ENCODE measurements at regions not wholly inside any gene's neighbourhood (a gene's known extent, or its start where the extent isn't known, plus 50 kb on each side); places are given as distances from the start of the nearest gene placed in this dataset.

- no peak for DNase-seq (ENCODE audit: low read depth)
- H3K4me3 ChIP-seq (ENCODE audit: low read depth, low read length): no peak overlapping the region
- TF ChIP-seq, protein P1, sequence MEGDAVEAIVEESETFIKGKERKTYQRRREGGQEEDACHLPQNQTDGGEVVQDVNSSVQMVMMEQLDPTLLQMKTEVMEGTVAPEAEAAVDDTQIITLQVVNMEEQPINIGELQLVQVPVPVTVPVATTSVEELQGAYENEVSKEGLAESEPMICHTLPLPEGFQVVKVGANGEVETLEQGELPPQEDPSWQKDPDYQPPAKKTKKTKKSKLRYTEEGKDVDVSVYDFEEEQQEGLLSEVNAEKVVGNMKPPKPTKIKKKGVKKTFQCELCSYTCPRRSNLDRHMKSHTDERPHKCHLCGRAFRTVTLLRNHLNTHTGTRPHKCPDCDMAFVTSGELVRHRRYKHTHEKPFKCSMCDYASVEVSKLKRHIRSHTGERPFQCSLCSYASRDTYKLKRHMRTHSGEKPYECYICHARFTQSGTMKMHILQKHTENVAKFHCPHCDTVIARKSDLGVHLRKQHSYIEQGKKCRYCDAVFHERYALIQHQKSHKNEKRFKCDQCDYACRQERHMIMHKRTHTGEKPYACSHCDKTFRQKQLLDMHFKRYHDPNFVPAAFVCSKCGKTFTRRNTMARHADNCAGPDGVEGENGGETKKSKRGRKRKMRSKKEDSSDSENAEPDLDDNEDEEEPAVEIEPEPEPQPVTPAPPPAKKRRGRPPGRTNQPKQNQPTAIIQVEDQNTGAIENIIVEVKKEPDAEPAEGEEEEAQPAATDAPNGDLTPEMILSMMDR (IDR thresholded peaks at IDR 0.05; ENCODE audit: control insufficient read depth, extremely low read depth, insufficient read depth): no peak
Observed at GRCh38 chr1:5662086-5662743, 330.0 kb downstream of the NPHP4 start.

DNA sequence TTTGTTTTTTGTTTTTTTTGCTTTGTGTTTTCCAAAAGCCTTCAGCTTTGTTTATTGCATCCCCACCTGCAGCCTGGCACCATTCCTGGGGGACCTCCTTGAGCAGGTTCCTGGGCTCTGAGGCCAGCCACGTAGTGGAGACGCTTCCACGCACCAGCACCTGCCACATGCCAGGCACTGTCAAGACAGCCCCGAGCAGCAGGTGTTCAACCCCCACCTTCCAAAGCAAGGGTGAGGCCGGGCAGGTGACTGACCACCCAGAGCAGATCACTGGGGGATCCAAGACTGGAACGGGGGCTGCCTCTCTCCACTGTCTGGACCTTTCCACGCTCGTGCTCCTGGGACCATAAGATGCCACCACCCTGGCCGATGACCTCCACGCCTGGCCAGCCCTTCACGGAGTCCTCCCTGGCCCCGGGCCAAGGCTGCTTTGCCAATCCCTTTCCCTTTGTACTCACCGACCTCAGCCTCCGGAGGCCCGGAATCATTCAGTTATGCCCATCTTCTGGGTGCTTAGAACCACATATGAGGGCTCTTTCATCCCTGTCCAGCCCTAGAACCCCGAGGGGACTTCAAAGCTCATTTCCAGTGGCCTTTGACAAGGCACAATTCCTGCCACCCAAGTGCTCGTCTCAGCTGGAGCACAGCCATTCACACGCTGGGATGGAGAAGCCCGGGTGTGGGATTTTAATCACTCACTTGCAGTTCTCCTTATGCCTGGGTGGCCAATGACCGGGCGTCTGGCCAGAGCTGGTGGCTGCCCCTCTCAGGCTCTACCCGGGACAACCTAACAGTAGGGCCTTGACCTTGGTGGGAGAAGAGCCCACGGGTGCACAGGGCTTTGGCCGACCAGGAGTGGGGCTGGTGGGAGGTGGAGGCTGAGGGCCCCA is 330.8 kb downstream of the NPHP4 start:
- TF ChIP-seq, protein P1 (IDR thresholded peaks at IDR 0.05; ENCODE audit: control insufficient read depth, extremely low read depth, insufficient read depth): no peak
- DNase-seq (ENCODE audit: low read depth): no peak
- H3K4me3 ChIP-seq (ENCODE audit: low read depth, low read length): no peak overlapping the region

DNA sequence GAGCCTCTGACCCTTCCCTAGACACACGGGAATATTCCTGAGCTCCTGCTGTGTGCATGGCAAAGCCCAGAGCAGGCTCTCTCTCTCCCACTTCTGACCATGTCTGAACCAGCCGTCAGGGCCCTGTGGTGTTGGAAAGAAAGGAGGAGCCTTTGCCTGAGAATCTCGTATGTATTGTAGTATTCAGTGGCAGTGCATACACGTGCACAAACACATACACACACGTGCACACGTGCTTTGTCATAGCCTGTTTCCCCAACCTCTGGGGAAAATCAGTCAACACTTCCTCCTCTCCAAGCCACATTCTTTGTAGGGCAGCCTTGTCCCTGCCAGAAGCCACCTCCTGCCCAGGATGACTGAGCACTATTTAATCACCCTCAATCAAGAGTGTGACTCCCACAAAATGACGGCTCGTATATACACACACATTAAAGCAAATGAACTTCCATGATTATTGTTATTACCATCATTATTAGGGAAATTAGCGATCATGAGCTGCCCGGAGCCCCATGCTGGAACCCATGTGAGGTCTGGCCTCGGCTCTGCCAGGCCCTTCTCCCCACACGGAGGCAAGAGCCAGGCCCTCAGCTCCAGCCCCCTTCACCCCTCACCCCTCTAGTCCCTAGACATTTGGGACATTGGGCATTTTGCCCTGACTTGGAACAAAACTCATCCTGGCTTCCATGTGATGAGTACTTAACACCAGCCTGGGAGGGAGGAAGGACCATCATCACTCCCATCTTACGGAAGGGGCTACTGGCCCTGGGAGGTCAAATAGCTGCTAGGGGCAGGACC is 331.9 kb downstream of the NPHP4 start:
- no peak overlapping the region for H3K4me3 ChIP-seq (ENCODE audit: low read depth, low read length)
- DNase-seq (ENCODE audit: low read depth): no peak
- TF ChIP-seq, protein P1 (IDR thresholded peaks at IDR 0.05; ENCODE audit: control insufficient read depth, extremely low read depth, insufficient read depth): no peak

- no peak for DNase-seq (ENCODE audit: low read depth)
- H3K4me3 ChIP-seq (ENCODE audit: low read depth, low read length): no peak overlapping the region
- TF ChIP-seq, protein P1 (IDR thresholded peaks at IDR 0.05; ENCODE audit: control insufficient read depth, extremely low read depth, insufficient read depth): no peak
Observed at GRCh38 chr1:5659606-5660005, 332.6 kb downstream of the NPHP4 start.

- DNase-seq (ENCODE audit: low read depth): no peak
- TF ChIP-seq, protein P1 (IDR thresholded peaks at IDR 0.05; ENCODE audit: control insufficient read depth, extremely low read depth, insufficient read depth): no peak
- H3K4me3 ChIP-seq (ENCODE audit: low read depth, low read length): no peak overlapping the region
Observed at GRCh38 chr1:5658340-5659316, 333.6 kb downstream of the NPHP4 start.
